ENCODE measurements at regions not wholly inside any gene's neighbourhood (a gene's known extent, or its start where the extent isn't known, plus 50 kb on each side); places are given as distances from the start of the nearest gene placed in this dataset.

DNA sequence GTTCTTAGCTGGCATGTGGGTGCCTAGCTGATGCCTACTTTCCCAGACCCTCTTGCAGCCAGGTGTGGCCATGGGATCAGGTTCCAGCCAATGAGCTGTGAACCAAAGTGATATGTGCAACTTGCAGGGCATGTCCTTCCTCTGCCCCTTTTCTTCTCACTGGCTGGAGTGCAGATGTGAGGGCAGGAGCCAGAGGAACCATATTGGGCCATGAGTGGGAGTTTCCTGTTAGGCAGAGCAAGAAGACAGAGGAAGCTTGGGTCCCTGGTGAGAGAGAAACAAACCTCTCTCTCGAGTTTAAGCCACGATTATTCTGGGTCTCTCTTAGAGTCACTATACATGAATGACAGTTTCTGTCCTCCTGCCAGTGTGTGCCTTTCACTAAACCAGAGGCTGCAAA lies 120.4 kb upstream of the STX18 start:
- TF ChIP-seq RBAK (tag by site-specific recombination; IDR thresholded peaks at IDR 0.05), result no peak
- no peak for TF ChIP-seq ZBTB17 (tag by site-specific recombination; IDR thresholded peaks at IDR 0.05)
- TF ChIP-seq, protein P1, sequence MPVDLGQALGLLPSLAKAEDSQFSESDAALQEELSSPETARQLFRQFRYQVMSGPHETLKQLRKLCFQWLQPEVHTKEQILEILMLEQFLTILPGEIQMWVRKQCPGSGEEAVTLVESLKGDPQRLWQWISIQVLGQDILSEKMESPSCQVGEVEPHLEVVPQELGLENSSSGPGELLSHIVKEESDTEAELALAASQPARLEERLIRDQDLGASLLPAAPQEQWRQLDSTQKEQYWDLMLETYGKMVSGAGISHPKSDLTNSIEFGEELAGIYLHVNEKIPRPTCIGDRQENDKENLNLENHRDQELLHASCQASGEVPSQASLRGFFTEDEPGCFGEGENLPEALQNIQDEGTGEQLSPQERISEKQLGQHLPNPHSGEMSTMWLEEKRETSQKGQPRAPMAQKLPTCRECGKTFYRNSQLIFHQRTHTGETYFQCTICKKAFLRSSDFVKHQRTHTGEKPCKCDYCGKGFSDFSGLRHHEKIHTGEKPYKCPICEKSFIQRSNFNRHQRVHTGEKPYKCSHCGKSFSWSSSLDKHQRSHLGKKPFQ (tag by site-specific recombination; IDR thresholded peaks at IDR 0.05), result no peak
- no peak for TF ChIP-seq REPIN1 (tag by site-specific recombination; IDR thresholded peaks at IDR 0.05; ENCODE audit: low read depth)
- TF ChIP-seq ZFP37 (tag by site-specific recombination; IDR thresholded peaks at IDR 0.05), result no peak
- TF ChIP-seq ZNF19 (tag by site-specific recombination; IDR thresholded peaks at IDR 0.05; ENCODE audit: low read depth), result no peak
- TF ChIP-seq, protein P2, sequence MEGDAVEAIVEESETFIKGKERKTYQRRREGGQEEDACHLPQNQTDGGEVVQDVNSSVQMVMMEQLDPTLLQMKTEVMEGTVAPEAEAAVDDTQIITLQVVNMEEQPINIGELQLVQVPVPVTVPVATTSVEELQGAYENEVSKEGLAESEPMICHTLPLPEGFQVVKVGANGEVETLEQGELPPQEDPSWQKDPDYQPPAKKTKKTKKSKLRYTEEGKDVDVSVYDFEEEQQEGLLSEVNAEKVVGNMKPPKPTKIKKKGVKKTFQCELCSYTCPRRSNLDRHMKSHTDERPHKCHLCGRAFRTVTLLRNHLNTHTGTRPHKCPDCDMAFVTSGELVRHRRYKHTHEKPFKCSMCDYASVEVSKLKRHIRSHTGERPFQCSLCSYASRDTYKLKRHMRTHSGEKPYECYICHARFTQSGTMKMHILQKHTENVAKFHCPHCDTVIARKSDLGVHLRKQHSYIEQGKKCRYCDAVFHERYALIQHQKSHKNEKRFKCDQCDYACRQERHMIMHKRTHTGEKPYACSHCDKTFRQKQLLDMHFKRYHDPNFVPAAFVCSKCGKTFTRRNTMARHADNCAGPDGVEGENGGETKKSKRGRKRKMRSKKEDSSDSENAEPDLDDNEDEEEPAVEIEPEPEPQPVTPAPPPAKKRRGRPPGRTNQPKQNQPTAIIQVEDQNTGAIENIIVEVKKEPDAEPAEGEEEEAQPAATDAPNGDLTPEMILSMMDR (tag by site-specific recombination; IDR thresholded peaks at IDR 0.05), result no peak
- TF ChIP-seq ZBTB48 (tag by site-specific recombination; IDR thresholded peaks at IDR 0.05), result no peak
- no peak for TF ChIP-seq OSR2 (tag by site-specific recombination; IDR thresholded peaks at IDR 0.05)

All from HEK293 (cell line).